Right atrium auricular region (tissue), 2 donors: ENCODE measurements at regions not wholly inside any gene's neighbourhood (a gene's known extent, or its start where the extent isn't known, plus 50 kb on each side); places are given as distances from the start of the nearest gene placed in this dataset.

Experiments
- DNase-seq: peaks from one replicate; pipeline ENCODE4 v3.0.0-alpha.2; 2019; ENCODE audit warnings: low spot score
- H3K27ac ChIP-seq, 2 donors: fragments of 200-600 bp; sonication (generic); 1 replicate in 1 of 2; 2 replicates in 1 of 2; pipeline ENCODE4 v1.5.1; 2016 to 2019
- H3K27me3 ChIP-seq, 2 donors: fragments of 200-600 bp; sonication (generic); one replicate each; pipeline versions ENCODE4 v1.5.1 to v1.6.0; 2017 to 2019
- H3K36me3 ChIP-seq: fragments of 200-600 bp; sonication (generic); one replicate; pipeline ENCODE4 v1.5.1; 2016
- H3K4me1 ChIP-seq, 2 donors: fragments of 200-600 bp; sonication (generic); one replicate each; pipeline versions ENCODE4 v1.5.1 to v1.6.0; 2017 to 2019
- H3K4me3 ChIP-seq, 2 donors: fragments of 200-600 bp; sonication (generic); 1 replicate in 1 of 2; 2 replicates in 1 of 2; pipeline ENCODE4 v1.5.1; 2017 to 2019; ENCODE audit warnings: mild to moderate bottlenecking in 1 of 2, moderate library complexity in 1 of 2
- H3K9me3 ChIP-seq, 2 donors: fragments of 200-600 bp; sonication (generic); one replicate each; pipeline ENCODE4 v1.5.1; 2019
- TF ChIP-seq, protein P1 (sequence below), 2 donors: fragments of 200-600 bp; sonication (generic); IDR thresholded peaks; one replicate each; pipeline ENCODE4 v1.5.1; 2019; ENCODE audit warnings: antibody characterized with exemption in 2 of 2

DNA sequence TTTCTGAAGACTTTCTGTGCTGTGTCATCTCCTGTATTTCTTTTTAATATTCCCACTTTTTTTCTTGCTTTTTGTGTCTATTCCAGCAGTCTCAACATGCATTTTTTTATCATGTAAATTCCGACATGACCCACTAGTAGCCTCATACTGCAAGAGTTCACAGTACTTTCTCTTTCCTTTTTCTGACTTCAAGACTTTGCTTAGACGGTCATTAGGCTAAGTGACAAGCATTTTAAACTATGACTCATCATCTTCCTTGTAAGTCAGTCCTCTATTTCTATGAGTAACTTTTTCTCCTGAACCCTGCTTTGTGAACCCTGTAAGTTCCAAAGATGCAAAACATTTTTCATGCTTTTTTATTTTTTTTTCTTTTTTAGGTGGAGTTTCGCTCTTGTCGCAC, 381.2 kb downstream of the TXNL1 start:
- H3K4me3 ChIP-seq, result no peak overlapping the region
- H3K9me3 ChIP-seq, result no peaks in the 10 kb centered on the region
- H3K4me1 ChIP-seq, result no peaks in the 10 kb centered on the region
- TF ChIP-seq, protein P1, sequence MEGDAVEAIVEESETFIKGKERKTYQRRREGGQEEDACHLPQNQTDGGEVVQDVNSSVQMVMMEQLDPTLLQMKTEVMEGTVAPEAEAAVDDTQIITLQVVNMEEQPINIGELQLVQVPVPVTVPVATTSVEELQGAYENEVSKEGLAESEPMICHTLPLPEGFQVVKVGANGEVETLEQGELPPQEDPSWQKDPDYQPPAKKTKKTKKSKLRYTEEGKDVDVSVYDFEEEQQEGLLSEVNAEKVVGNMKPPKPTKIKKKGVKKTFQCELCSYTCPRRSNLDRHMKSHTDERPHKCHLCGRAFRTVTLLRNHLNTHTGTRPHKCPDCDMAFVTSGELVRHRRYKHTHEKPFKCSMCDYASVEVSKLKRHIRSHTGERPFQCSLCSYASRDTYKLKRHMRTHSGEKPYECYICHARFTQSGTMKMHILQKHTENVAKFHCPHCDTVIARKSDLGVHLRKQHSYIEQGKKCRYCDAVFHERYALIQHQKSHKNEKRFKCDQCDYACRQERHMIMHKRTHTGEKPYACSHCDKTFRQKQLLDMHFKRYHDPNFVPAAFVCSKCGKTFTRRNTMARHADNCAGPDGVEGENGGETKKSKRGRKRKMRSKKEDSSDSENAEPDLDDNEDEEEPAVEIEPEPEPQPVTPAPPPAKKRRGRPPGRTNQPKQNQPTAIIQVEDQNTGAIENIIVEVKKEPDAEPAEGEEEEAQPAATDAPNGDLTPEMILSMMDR (IDR thresholded peaks at IDR 0.05), result no peak
- no peak for DNase-seq
- H3K36me3 ChIP-seq, result no peaks in the 10 kb centered on the region
- H3K27ac ChIP-seq, result no peak overlapping the region
- H3K27me3 ChIP-seq, result no peaks in the 10 kb centered on the region

DNA sequence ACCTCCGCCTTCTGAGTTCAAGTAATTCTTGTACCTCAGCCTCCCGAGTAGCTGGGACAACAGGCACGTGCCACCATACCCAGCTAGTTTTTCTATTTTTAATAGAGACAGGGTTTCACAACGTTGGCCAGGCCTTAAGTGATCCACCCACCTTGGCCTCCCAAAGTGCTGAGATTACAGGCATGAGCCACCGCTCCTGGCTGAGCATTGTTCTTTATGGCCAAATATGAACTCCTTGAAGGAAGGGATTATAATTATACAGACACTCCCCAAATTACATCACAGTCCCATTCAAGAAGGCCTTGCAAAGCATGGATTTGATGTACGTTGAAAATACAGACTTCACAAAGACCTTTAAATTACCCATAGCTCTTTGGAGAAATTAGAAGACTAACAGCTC, 381.7 kb downstream of the TXNL1 start:
- TF ChIP-seq, protein P1 (IDR thresholded peaks at IDR 0.05), result no peak
- Histone ChIP-seq H3K9me3 (no peaks in the 10 kb centered on the region), H3K4me1 (no peaks in the 10 kb centered on the region), H3K36me3 (no peaks in the 10 kb centered on the region), H3K27me3 (no peaks in the 10 kb centered on the region), H3K4me3 (no peak overlapping the region), H3K27ac (no peak overlapping the region)
- no peak for DNase-seq

DNA sequence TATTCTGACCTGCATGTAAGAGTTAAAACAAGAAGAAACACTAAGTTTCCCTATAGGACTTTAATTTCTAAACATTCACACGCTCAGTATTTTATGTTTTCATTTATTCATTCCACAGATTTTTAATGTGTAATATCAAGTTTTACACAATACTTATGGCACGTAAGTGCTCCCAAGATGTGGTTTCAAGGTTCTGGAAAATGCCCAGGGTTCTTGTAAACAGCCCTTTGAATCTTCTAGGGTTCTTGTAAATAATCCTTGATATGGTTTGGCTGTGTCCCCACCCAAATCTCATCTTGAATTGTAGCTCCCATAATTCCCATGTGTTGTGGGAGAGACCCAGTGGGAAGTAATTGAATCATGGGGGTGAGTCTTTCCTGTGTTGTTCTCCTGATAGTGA, 383.0 kb downstream of the TXNL1 start:
- no peaks in the 10 kb centered on the region for H3K4me1 ChIP-seq
- H3K27me3 ChIP-seq, result no peaks in the 10 kb centered on the region
- no peaks in the 10 kb centered on the region for H3K9me3 ChIP-seq
- TF ChIP-seq, protein P1 (IDR thresholded peaks at IDR 0.05), result no peak
- H3K4me3 ChIP-seq, result no peak overlapping the region
- H3K27ac ChIP-seq, result no peak overlapping the region
- no peaks in the 10 kb centered on the region for H3K36me3 ChIP-seq
- no peak for DNase-seq

DNA sequence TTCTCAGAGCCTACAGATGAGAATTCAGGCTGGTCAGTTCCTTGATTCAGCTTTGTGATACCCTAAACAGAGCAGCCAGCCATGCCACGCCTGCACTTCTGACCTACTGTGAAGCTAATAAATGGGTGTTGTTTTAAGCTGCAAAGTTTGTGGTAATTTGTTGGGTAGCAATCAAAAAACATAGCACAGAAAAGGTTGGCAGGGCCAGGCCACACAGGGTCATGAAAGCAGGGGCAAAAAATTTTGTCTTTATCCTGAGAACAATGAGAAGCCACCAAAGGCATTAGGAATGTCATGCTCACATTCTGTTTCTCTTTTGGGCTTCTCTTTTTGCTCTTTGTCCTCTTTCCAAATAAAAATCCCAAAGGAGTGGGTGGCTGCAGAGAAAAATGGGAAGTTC, 385.9 kb downstream of the TXNL1 start:
- TF ChIP-seq, protein P1 (IDR thresholded peaks at IDR 0.05), result no peak
- no peaks in the 10 kb centered on the region for H3K36me3 ChIP-seq
- H3K4me3 ChIP-seq, result no peak overlapping the region

DNA sequence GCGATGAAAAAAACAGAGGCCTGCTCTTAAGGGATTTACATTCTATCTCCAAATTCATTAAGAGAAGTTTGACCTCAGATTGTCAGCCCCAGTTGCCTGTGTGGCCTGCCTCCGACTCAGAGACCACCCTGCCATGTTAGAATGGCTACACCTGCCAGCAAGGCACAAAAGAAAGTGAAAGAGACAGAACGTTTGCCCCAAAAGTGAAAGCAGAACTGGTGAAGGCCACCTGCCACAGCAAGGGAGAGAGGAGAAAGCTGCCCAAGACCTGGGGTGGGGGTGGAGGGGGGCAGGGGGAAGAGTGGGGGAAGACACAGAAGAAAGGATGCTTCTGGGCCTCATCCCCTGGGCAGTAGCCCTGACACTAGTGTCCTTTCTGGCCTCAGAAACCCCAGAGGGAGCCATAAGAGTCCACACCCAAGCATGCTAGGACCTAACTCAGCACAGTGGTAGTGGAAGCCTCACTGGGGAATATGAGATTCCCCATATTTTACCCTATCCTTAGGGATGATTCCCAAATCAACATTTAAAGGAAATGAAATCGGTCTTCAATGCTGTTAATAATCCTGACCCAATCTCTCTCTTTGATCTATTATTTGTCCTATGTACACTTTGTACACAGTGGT, 389.7 kb downstream of the TXNL1 start:
- no peak for DNase-seq
- H3K27me3 ChIP-seq, result no peaks in the 10 kb centered on the region

More for the DNA sequence above, 385.9 kb downstream of the TXNL1 start:
- Histone ChIP-seq H3K27ac (no peak overlapping the region), H3K4me1 (no peaks in the 10 kb centered on the region), H3K27me3 (no peaks in the 10 kb centered on the region), H3K9me3 (no peaks in the 10 kb centered on the region)
- DNase-seq, result no peak

More for the DNA sequence above, 389.7 kb downstream of the TXNL1 start:
- Histone ChIP-seq H3K4me3 (no peak overlapping the region), H3K36me3 (no peaks in the 10 kb centered on the region), H3K27ac (no peak overlapping the region), H3K4me1 (peaks cover 0 to 7% of the 10 kb centered on the region in 2 donors), H3K9me3 (no peaks in the 10 kb centered on the region)
- TF ChIP-seq, protein P1 (IDR thresholded peaks at IDR 0.05), result no peak
